K562 (cell line): ENCODE measurements at regions not wholly inside any gene's neighbourhood (a gene's known extent, or its start where the extent isn't known, plus 50 kb on each side); places are given as distances from the start of the nearest gene placed in this dataset.

Experiments used
- ATAC-seq: fragments of 200-7000 bp; cut with Tn5 transposase; 3 replicates; pipeline ENCODE4 v1.9.1; 2020; ENCODE audit warnings: moderate library complexity
- BruUV-seq: library from RNA; stranded (reverse); fragments of 400-500 nt; replicated peaks from 2 replicates; lab custom pipeline; 2021; lab: Mats Ljungman, UMichigan
- CTCF ChIA-PET: fragments of 300-600 bp; formaldehyde crosslinking; extraction: SDS; loops from one replicate; lab custom pipeline; 2021; ENCODE audit warnings: low intra/inter-chr PET ratio; lab: Yijun Ruan, JAX
- POLR2A ChIA-PET: fragments of 300-600, 350-650 bp; sonication (Branson Sonifier 250); formaldehyde crosslinking; extraction: SDS; loops from one replicate; lab custom pipeline; 2021; ENCODE audit warnings: antibody characterized with exemption, inconsistent platforms; lab: Yijun Ruan, JAX
- DNase-seq, 4 experiments: peaks; one replicate each; pipeline versions ENCODE4 v3.0.0 to v3.0.0-alpha.2; 2011 to 2018; ENCODE audit warnings: low spot score in 3 of 4, mixed read lengths in 3 of 4; ENCODE audit errors: extremely low read depth in 1 of 4
- FAIRE-seq: peaks from 2 replicates; lab custom pipeline; 2011; peaks lifted over from hg19 to GRCh38; lab: Jason Lieb, UNC
- H2AFZ ChIP-seq: 2 replicates; pipeline ENCODE4 v1.6.0; 2011; ENCODE audit warnings: low read depth, low read length, control low read depth, inconsistent platforms
- H3K27ac ChIP-seq: fragments of 200-600 bp; 3 replicates; pipeline ENCODE4 v1.8.0; 2011; ENCODE audit warnings: low read depth, mild to moderate bottlenecking, control low read depth, inconsistent platforms, low read length, moderate library complexity, mixed read lengths; ENCODE audit errors: extremely low read depth
- H3K27me3 ChIP-seq, 2 experiments: fragments of 300-600 bp in 1 of 2; 2 replicates in 1 of 2; 3 replicates in 1 of 2; pipeline versions ENCODE4 v1.6.0 to v1.8.0; 2011; ENCODE audit warnings: inconsistent platforms in 2 of 2, low read length in 2 of 2, mild to moderate bottlenecking in 1 of 2, mixed read lengths in 1 of 2, moderate library complexity in 1 of 2; ENCODE audit not compliant: control insufficient read depth in 2 of 2, insufficient read depth in 2 of 2
- H3K36me3 ChIP-seq: fragments of 300-600 bp; 3 replicates; pipeline ENCODE4 v1.8.0; 2011; ENCODE audit warnings: mild to moderate bottlenecking, low read length, inconsistent platforms; ENCODE audit not compliant: control insufficient read depth, insufficient read depth
- H3K4me1 ChIP-seq, 2 experiments: fragments of 200-600 bp in 1 of 2; replicated peaks in 1 of 2; 2 replicates in 1 of 2; 3 replicates in 1 of 2; pipeline versions ENCODE4 v1.5.1 to v1.8.0; 2011; ENCODE audit warnings: inconsistent platforms in 2 of 2, low read length in 2 of 2, mild to moderate bottlenecking in 1 of 2, mixed read lengths in 1 of 2, moderate library complexity in 1 of 2; ENCODE audit not compliant: control insufficient read depth in 2 of 2, insufficient read depth in 2 of 2
- H3K4me2 ChIP-seq: 2 replicates; pipeline ENCODE4 v1.6.1; 2011; ENCODE audit warnings: low read length, control low read depth, inconsistent platforms, mixed read lengths; ENCODE audit not compliant: insufficient read depth
- H3K4me3 ChIP-seq: fragments of 200-600 bp; sonication (generic), shearing (Covaris generic); 2 replicates; pipeline ENCODE4 v1.5.1; 2016; ENCODE audit warnings: control low read depth, inconsistent platforms
- H3K79me2 ChIP-seq: fragments of 200-600 bp; 3 replicates; pipeline ENCODE4 v1.8.0; 2011; ENCODE audit warnings: low read length, inconsistent platforms; ENCODE audit not compliant: control insufficient read depth, insufficient read depth
- H3K9ac ChIP-seq, 2 experiments: 2 replicates each; pipeline versions ENCODE4 v1.6.0 to v1.6.1; 2011; ENCODE audit warnings: low read depth in 2 of 2, low read length in 2 of 2, control low read depth in 1 of 2, inconsistent platforms in 1 of 2, mild to moderate bottlenecking in 1 of 2, mixed read lengths in 1 of 2; ENCODE audit not compliant: insufficient read depth in 1 of 2
- H3K9me1 ChIP-seq: one replicate; pipeline ENCODE4 v1.6.0; 2011; ENCODE audit warnings: inconsistent platforms, mild to moderate bottlenecking, low read length, moderate library complexity; ENCODE audit not compliant: control insufficient read depth, insufficient read depth
- H3K9me3 ChIP-seq: replicated peaks from 2 replicates; pipeline ENCODE4 v1.5.1; 2011; ENCODE audit warnings: low read depth, low read length, inconsistent platforms; ENCODE audit not compliant: control insufficient read depth, insufficient read depth
- H4K20me1 ChIP-seq: replicated peaks from 2 replicates; pipeline ENCODE4 v1.6.1; 2011; ENCODE audit warnings: low read length, inconsistent platforms, mixed read lengths; ENCODE audit not compliant: control insufficient read depth, insufficient read depth
- BACH1 ChIP-seq: fragments of 200-800 bp; sonication (Bioruptor generic); IDR thresholded peaks from 2 replicates; pipeline ENCODE4 v1.6.1; 2016; ENCODE audit warnings: missing genetic modification characterization, missing compliant biosample characterization
- FOXO4 ChIP-seq: fragments of 450-650 bp; formaldehyde crosslinking; IDR thresholded peaks from 2 replicates; pipeline ENCODE4 v1.4.0; 2020; ENCODE audit warnings: mild to moderate bottlenecking, moderate library complexity
- HNRNPUL1 ChIP-seq: fragments of 200-400 bp; formaldehyde crosslinking; IDR thresholded peaks from 2 replicates; pipeline ENCODE4 v1.6.1; 2017; ENCODE audit warnings: low read length
- POLR2B ChIP-seq: fragments of 450-650 bp; IDR thresholded peaks from 2 replicates; pipeline ENCODE4 v1.6.1; 2018; ENCODE audit warnings: low read depth; ENCODE audit not compliant: partially characterized antibody
- ZBED1 ChIP-seq: IDR thresholded peaks from 2 replicates; pipeline ENCODE4 v1.6.1; 2014
- ZBTB49 ChIP-seq: sonication (generic); formaldehyde crosslinking; IDR thresholded peaks from 2 replicates; pipeline ENCODE4 v1.8.0; 2022; ENCODE audit warnings: missing genetic modification reagents, mild to moderate bottlenecking, borderline replicate concordance
- ZBTB8A ChIP-seq: fragments of 450-650 bp; IDR thresholded peaks from 2 replicates; pipeline ENCODE4 v1.6.1; 2018; ENCODE audit warnings: mild to moderate bottlenecking, moderate library complexity; ENCODE audit not compliant: partially characterized antibody
- ZC3H8 ChIP-seq: fragments of 450-650 bp; IDR thresholded peaks from 2 replicates; pipeline ENCODE4 v1.6.1; 2017
- ZFP36 ChIP-seq: fragments of 150-350 bp; IDR thresholded peaks from 2 replicates; pipeline ENCODE4 v1.6.1; 2018; ENCODE audit warnings: low read length, low read depth; ENCODE audit not compliant: partially characterized antibody
- ZNF175 ChIP-seq: fragments of 200-800 bp; sonication (Bioruptor generic); IDR thresholded peaks from 2 replicates; pipeline ENCODE4 v1.6.1; 2016; ENCODE audit warnings: low read depth, mild to moderate bottlenecking, missing genetic modification characterization, missing compliant biosample characterization
- WGBS: fragments of 100-300 bp; shearing (Covaris generic); methylation state at CpG from one replicate; pipeline ENCODE4 v1.1.6; 2016; ENCODE audit warnings: low coverage, mixed read lengths; ENCODE audit not compliant: insufficient coverage; ENCODE audit errors: missing lambda C conversion rate; 5-methylcytosine and 5-hydroxymethylcytosine counted together
- in situ Hi-C: fragments of 300-500 bp; cut with MboI; formaldehyde crosslinking; loops from 4 replicates; pipeline ENCODE4 v1.15.0; 2018; ENCODE audit warnings: inconsistent platforms, mixed read lengths
- intact Hi-C: fragments of 100-400 bp; cut with micrococcal nuclease; formaldehyde crosslinking; loops from 2 replicates; pipeline ENCODE4 v1.14.2; 2022

DNA sequence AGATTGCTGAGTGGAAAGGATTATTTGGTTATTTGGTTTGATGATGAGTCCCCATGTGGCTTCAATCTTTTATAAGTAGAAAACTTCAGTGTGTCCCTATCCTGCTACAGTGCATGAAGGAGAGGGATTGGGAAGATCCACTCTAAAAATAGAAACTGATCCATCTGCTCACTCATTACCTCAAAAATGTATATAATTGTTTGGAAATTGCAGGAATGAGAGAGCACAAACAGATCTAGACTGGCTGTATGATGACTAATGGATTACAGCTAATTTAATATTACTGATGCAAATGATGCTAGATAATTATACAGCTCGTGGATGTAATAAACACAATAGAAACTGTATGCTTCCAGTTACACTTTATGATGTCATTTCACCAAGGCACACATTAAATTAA is 625.3 kb upstream of the PRR20A start:
- no peak for TF ChIP-seq POLR2B
- TF ChIP-seq ZC3H8, result no peak
- no peak for TF ChIP-seq ZBTB49 (CRISPR knock-in tag)
- no peak for TF ChIP-seq ZNF175
- TF ChIP-seq ZFP36, result no peak
- no peak for TF ChIP-seq ZBED1
- TF ChIP-seq BACH1, result no peak
- TF ChIP-seq ZBTB8A, result no peak
- no peak for TF ChIP-seq FOXO4 (CRISPR knock-in tag)
- TF ChIP-seq HNRNPUL1, result no peak
- no peaks in the 10 kb centered on the region for H3K9me1 ChIP-seq
- DNase-seq (no peak), FAIRE-seq (no peak), ATAC-seq (no peak)
- no peak overlapping the region for H3K27ac ChIP-seq
- H3K36me3 ChIP-seq, result no peaks in the 10 kb centered on the region
- no peaks in the 10 kb centered on the region; the same call in 1 of the 2 replicates for H3K9me3 ChIP-seq
- no peaks in the 10 kb centered on the region for H4K20me1 ChIP-seq
- no peak overlapping the region for H3K4me3 ChIP-seq
- H3K4me2 ChIP-seq, result no peak overlapping the region
- no peaks in the 10 kb centered on the region for H3K27me3 ChIP-seq
- no TSS peak for BruUV-seq
- CTCF ChIA-PET, result no interaction called here
- WGBS, result 0% methylated on average over 1 of the region's 1 CpG
- POLR2A ChIA-PET, result no interaction called here
- intact Hi-C loops (no loop called here), in situ Hi-C loops (no loop called here)
- H3K79me2 ChIP-seq, result no peaks in the 10 kb centered on the region
- no peak overlapping the region for H2AFZ ChIP-seq
- no peak overlapping the region for H3K9ac ChIP-seq
- no peaks in the 10 kb centered on the region for H3K4me1 ChIP-seq
